ENCODE measurements at regions not wholly inside any gene's neighbourhood (a gene's known extent, or its start where the extent isn't known, plus 50 kb on each side); places are given as distances from the start of the nearest gene placed in this dataset.

DNA sequence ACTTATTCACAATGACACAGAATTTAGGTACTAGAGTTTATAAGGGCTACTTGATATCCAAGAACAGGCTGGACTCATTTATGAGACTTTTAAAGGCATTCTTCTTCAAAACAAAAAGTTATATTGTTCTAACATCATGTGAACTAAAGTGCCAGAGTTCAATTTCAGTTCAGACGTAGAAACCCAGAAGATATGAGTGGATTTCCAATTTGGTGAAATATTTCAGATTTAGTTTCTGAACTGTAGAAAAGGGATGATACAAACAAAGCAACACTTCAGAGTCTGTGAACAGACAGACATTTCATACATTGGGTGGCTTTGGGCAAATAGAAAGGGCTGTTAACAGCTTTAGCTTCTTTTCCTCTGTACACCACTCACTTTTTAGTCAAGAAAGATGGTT lies 384.0 kb downstream of the NR2F1-AS1 start:
- TF ChIP-seq, protein P1, sequence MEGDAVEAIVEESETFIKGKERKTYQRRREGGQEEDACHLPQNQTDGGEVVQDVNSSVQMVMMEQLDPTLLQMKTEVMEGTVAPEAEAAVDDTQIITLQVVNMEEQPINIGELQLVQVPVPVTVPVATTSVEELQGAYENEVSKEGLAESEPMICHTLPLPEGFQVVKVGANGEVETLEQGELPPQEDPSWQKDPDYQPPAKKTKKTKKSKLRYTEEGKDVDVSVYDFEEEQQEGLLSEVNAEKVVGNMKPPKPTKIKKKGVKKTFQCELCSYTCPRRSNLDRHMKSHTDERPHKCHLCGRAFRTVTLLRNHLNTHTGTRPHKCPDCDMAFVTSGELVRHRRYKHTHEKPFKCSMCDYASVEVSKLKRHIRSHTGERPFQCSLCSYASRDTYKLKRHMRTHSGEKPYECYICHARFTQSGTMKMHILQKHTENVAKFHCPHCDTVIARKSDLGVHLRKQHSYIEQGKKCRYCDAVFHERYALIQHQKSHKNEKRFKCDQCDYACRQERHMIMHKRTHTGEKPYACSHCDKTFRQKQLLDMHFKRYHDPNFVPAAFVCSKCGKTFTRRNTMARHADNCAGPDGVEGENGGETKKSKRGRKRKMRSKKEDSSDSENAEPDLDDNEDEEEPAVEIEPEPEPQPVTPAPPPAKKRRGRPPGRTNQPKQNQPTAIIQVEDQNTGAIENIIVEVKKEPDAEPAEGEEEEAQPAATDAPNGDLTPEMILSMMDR (IDR thresholded peaks at IDR 0.05) = no peak
- TF ChIP-seq EZH2 (IDR thresholded peaks at IDR 0.05; ENCODE audit: borderline replicate concordance, insufficient read depth, low read depth, low read length, poor library complexity, severe bottlenecking) = no peak

Data from B cell (primary cell).